GM12874 (cell line): ENCODE measurements at regions not wholly inside any gene's neighbourhood (a gene's known extent, or its start where the extent isn't known, plus 50 kb on each side); places are given as distances from the start of the nearest gene placed in this dataset.

Experiments used
- CTCF ChIP-seq: IDR thresholded peaks from 2 replicates; pipeline ENCODE4 v1.5.1; 2011; ENCODE audit warnings: low read depth, mild to moderate bottlenecking, control low read depth, low read length, moderate library complexity; ENCODE audit not compliant: insufficient read depth

GRCh38 chr3:110932567-110932966 is 139.0 kb upstream of the NECTIN3 start:
- TF ChIP-seq CTCF = no peak

- no peak for TF ChIP-seq CTCF
Measured at GRCh38 chr3:110933821-110934426, 137.7 kb upstream of the NECTIN3 start.

GRCh38 chr3:110938629-110939028 is 133.0 kb upstream of the NECTIN3 start:
- TF ChIP-seq CTCF = no peak

- no peak for TF ChIP-seq CTCF
Measured at GRCh38 chr3:110940055-110940454, 131.6 kb upstream of the NECTIN3 start.

- TF ChIP-seq CTCF = no peak
Measured at GRCh38 chr3:110944782-110945181, 126.8 kb upstream of the NECTIN3 start.

- TF ChIP-seq CTCF = no peak
Measured at GRCh38 chr3:110946810-110947209, 124.8 kb upstream of the NECTIN3 start.

GRCh38 chr3:110955301-110955880 is 116.2 kb upstream of the NECTIN3 start:
- no peak for TF ChIP-seq CTCF

GRCh38 chr3:110956081-110956480 is 115.5 kb upstream of the NECTIN3 start:
- TF ChIP-seq CTCF = no peak
